GM19193 (cell line): ENCODE measurements at regions not wholly inside any gene's neighbourhood (a gene's known extent, or its start where the extent isn't known, plus 50 kb on each side); places are given as distances from the start of the nearest gene placed in this dataset.

Experiments
- POLR2A ChIP-seq: IDR thresholded peaks from 4 replicates; pipeline ENCODE4 v1.6.1; 2011; ENCODE audit not compliant: insufficient read depth, insufficient read length; ENCODE audit errors: extremely low read depth

- no peak for TF ChIP-seq POLR2A
Observed at GRCh38 chr10:78696791-78697395, 371.9 kb upstream of the ZMIZ1 start.

- TF ChIP-seq POLR2A: no peak
Observed at GRCh38 chr10:78699971-78700370, 368.8 kb upstream of the ZMIZ1 start.

- TF ChIP-seq POLR2A: no peak
Observed at GRCh38 chr10:78700413-78700812, 368.4 kb upstream of the ZMIZ1 start.

- no peak for TF ChIP-seq POLR2A
Observed at GRCh38 chr10:78700816-78701520, 367.8 kb upstream of the ZMIZ1 start.

- TF ChIP-seq POLR2A: no peak
Observed at GRCh38 chr10:78702186-78702585, 366.6 kb upstream of the ZMIZ1 start.

- no peak for TF ChIP-seq POLR2A
Observed at GRCh38 chr10:78702876-78703275, 365.9 kb upstream of the ZMIZ1 start.

GRCh38 chr10:78703593-78703992, 365.2 kb upstream of the ZMIZ1 start:
- no peak for TF ChIP-seq POLR2A

- no peak for TF ChIP-seq POLR2A
Observed at GRCh38 chr10:78706256-78706655, 362.5 kb upstream of the ZMIZ1 start.

GRCh38 chr10:78706726-78707540, 361.8 kb upstream of the ZMIZ1 start:
- TF ChIP-seq POLR2A: no peak

GRCh38 chr10:78707745-78708144, 361.0 kb upstream of the ZMIZ1 start:
- TF ChIP-seq POLR2A: no peak

- no peak for TF ChIP-seq POLR2A
Observed at GRCh38 chr10:78712147-78712546, 356.6 kb upstream of the ZMIZ1 start.

GRCh38 chr10:78713659-78714058, 355.1 kb upstream of the ZMIZ1 start:
- TF ChIP-seq POLR2A: no peak

GRCh38 chr10:78714225-78714624, 354.5 kb upstream of the ZMIZ1 start:
- TF ChIP-seq POLR2A: no peak

- no peak for TF ChIP-seq POLR2A
Observed at GRCh38 chr10:78715435-78715834, 353.3 kb upstream of the ZMIZ1 start.

- TF ChIP-seq POLR2A: no peak
Observed at GRCh38 chr10:78716043-78716660, 352.6 kb upstream of the ZMIZ1 start.

GRCh38 chr10:78717200-78717599, 351.6 kb upstream of the ZMIZ1 start:
- no peak for TF ChIP-seq POLR2A

GRCh38 chr10:78718032-78718572, 350.7 kb upstream of the ZMIZ1 start:
- TF ChIP-seq POLR2A: no peak
